Pancreas (tissue), 10 donors: ENCODE measurements at regions not wholly inside any gene's neighbourhood (a gene's known extent, or its start where the extent isn't known, plus 50 kb on each side); places are given as distances from the start of the nearest gene placed in this dataset.
A peak's percentile ranks its signal among the peaks of the same experiment; 100 is the strongest.

Source experiments
- ATAC-seq, 4 donors: fragments of 200-7000 bp; cut with Tn5 transposase; one replicate each; pipeline versions ENCODE4 v1.8.0 to v1.9.1; 2020; ENCODE audit warnings: mild to moderate bottlenecking in 4 of 4, moderate library complexity in 4 of 4
- DNase-seq, 6 donors: peaks; one replicate each; pipeline ENCODE4 v3.0.0-alpha.2; 2020
- FAIRE-seq: peaks from 2 replicates; lab custom pipeline; 2012; peaks lifted over from hg19 to GRCh38; lab: Jason Lieb, UNC
- H3K27ac ChIP-seq, 4 donors: fragments of 200-600 bp; sonication (generic); 1 replicate in 3 of 4; 2 replicates in 1 of 4; pipeline versions ENCODE4 v1.5.0 to v1.8.0; 2020
- H3K27me3 ChIP-seq, 4 donors: fragments of 200-600 bp; one replicate each; pipeline ENCODE4 v1.8.0; 2021
- H3K36me3 ChIP-seq, 3 donors: fragments of 200-600 bp; sonication (generic) in 1 of 3; one replicate each; pipeline versions ENCODE4 v1.5.0 to v1.8.0; 2020 to 2021
- H3K4me1 ChIP-seq, 3 donors: fragments of 200-600 bp; one replicate each; pipeline ENCODE4 v1.8.0; 2021
- H3K4me3 ChIP-seq, 4 donors: fragments of 200-600 bp; sonication (generic) in 2 of 4; one replicate each; pipeline versions ENCODE4 v1.5.0 to v1.8.0; 2020 to 2021
- H3K9me3 ChIP-seq, 4 donors: fragments of 200-600 bp; one replicate each; pipeline ENCODE4 v1.8.0; 2021
- CTCF ChIP-seq, 4 donors: fragments of 200-600 bp; sonication (generic) in 3 of 4; IDR thresholded peaks; one replicate each; pipeline versions ENCODE4 v1.5.0 to v1.8.0; 2021; ENCODE audit warnings: antibody characterized with exemption in 4 of 4
- WGBS, 2 donors: extraction: QIAGEN DNeasy Blood & Tissue Kit; methylation state at CpG; one replicate each; pipeline ENCODE4 v1.1.7; 2013; 5-methylcytosine and 5-hydroxymethylcytosine counted together
- intact Hi-C, 3 donors: fragments of 100-400 bp; cut with DNase I; formaldehyde crosslinking; loops; one replicate each; pipeline versions ENCODE4 v1.11.1 to v1.14.2; 2022
- donor health status: healthy with polysubstance abuse.
- donor health status: DM: no; HTN: no; CAD: no; lungs with moderate emphysema.
- donor health status: DM: no; HTN: no; CAD: no.
- donor health status: control.
- donor health status: control.
- donor health status: Bipolar disorder and iron deficiency.
- donor health status: DM: yes; HTN: yes; CAD: no.
- donor health status: DM: no; HTN: no; CAD: no.
- donor health status: DM: no; HTN: no; CAD: no.
- donor health status: DM: yes; HTN: yes; CAD: no.

- no peak overlapping the region for H3K27ac ChIP-seq
- no peak overlapping the region for H3K4me3 ChIP-seq
- WGBS, 2 donors, result 86 to 89% methylated on average over 2 of the region's 2 CpGs
- DNase-seq, result no peak
- ATAC-seq, result no peak
- no peak for TF ChIP-seq CTCF (IDR thresholded peaks at IDR 0.05)
- FAIRE-seq, result no peak
- intact Hi-C loops, result no loop called here
- H3K27me3 ChIP-seq, result no peaks in the 10 kb centered on the region
- no peaks in the 10 kb centered on the region for H3K9me3 ChIP-seq
- H3K4me1 ChIP-seq, result no peaks in the 10 kb centered on the region
- no peaks in the 10 kb centered on the region for H3K36me3 ChIP-seq
Measured at GRCh38 chr14:30381861-30382480, 177.0 kb upstream of the G2E3 start.

GRCh38 chr14:30385925-30386324 is 173.0 kb upstream of the G2E3 start:
- Histone ChIP-seq H3K9me3 (no peaks in the 10 kb centered on the region), H3K4me1 (peaks cover 0 to 10% (median 2%) of the 10 kb centered on the region in 3 donors), H3K4me3 (no peak overlapping the region), H3K27me3 (no peaks in the 10 kb centered on the region), H3K36me3 (no peaks in the 10 kb centered on the region), H3K27ac (no peak overlapping the region)
- no peak for DNase-seq
- no peak for FAIRE-seq
- intact Hi-C loops, result no loop called here
- no peak for TF ChIP-seq CTCF (IDR thresholded peaks at IDR 0.05)
- no peak for ATAC-seq
- 78 to 85% methylated on average over 1 of the region's 1 CpG for WGBS, 2 donors

- FAIRE-seq, result no peak
- no peaks in the 10 kb centered on the region for H3K9me3 ChIP-seq
- intact Hi-C loops, result no loop called here
- peaks cover 0 to 10% (median 2%) of the 10 kb centered on the region in 3 donors for H3K4me1 ChIP-seq
- H3K27ac ChIP-seq, result no peak overlapping the region
- no peaks in the 10 kb centered on the region for H3K36me3 ChIP-seq
- WGBS, 2 donors, result 23 to 29% methylated on average over 3 of the region's 3 CpGs
- TF ChIP-seq CTCF (IDR thresholded peaks at IDR 0.05), result no peak
- ATAC-seq, result peak in 3 of 4 donors; percentile 35 to 60 (median 51)
- DNase-seq, result peak in 1 of 6 donors; percentile 7
- no peak overlapping the region for H3K4me3 ChIP-seq
- H3K27me3 ChIP-seq, result no peaks in the 10 kb centered on the region
Measured at GRCh38 chr14:30387871-30388270, 171.1 kb upstream of the G2E3 start.

GRCh38 chr14:30389134-30389876 is 169.7 kb upstream of the G2E3 start:
- no peak for TF ChIP-seq CTCF (IDR thresholded peaks at IDR 0.05)
- ATAC-seq, result peak; percentile 95 to 97 (median 96)

More at GRCh38 chr14:30389134-30389876, 169.7 kb upstream of the G2E3 start:
- Histone ChIP-seq H3K4me3 (no peak overlapping the region), H3K4me1 (peaks cover 0 to 10% (median 2%) of the 10 kb centered on the region in 3 donors), H3K27ac (peak overlapping the region in 1 of 4 donors; percentile 16), H3K27me3 (no peaks in the 10 kb centered on the region), H3K9me3 (no peaks in the 10 kb centered on the region), H3K36me3 (no peaks in the 10 kb centered on the region)
- DNase-seq, result peak in 5 of 6 donors; percentile 63 to 81 (median 74)
- FAIRE-seq, result no peak
- 18 to 19% methylated on average over 6 of the region's 6 CpGs for WGBS, 2 donors
- intact Hi-C loops, result no loop called here
